HepG2 (cell line): ENCODE measurements at regions not wholly inside any gene's neighbourhood (a gene's known extent, or its start where the extent isn't known, plus 50 kb on each side); places are given as distances from the start of the nearest gene placed in this dataset.

Experiments used
- ATAC-seq: fragments of 200-7000 bp; cut with Tn5 transposase; 3 replicates; pipeline ENCODE4 v1.9.1; 2020; ENCODE audit warnings: mild to moderate bottlenecking, moderate library complexity
- BruUV-seq: library from RNA; stranded (reverse); fragments of 400-500 nt; replicated peaks from 2 replicates; lab custom pipeline; 2021; lab: Mats Ljungman, UMichigan
- CTCF ChIA-PET: fragments of 300-600 bp; formaldehyde crosslinking; extraction: SDS; loops from one replicate; lab custom pipeline; 2021; ENCODE audit warnings: low total read pairs, inconsistent platforms, low intra/inter-chr PET ratio; lab: Yijun Ruan, JAX
- POLR2A ChIA-PET: fragments of 350-600 bp; sonication (Branson Sonifier 250); formaldehyde crosslinking; loops from one replicate; lab custom pipeline; 2020; ENCODE audit warnings: antibody characterized with exemption, inconsistent platforms; lab: Yijun Ruan, JAX
- DNase-seq: peaks from one replicate; pipeline ENCODE4 v3.0.0-alpha.2; 2015; ENCODE audit warnings: low spot score
- FAIRE-seq: peaks from 3 replicates; lab custom pipeline; 2011; peaks lifted over from hg19 to GRCh38; lab: Jason Lieb, UNC
- H2AFZ ChIP-seq: one replicate; pipeline ENCODE4 v1.6.1; 2011; ENCODE audit warnings: low read length, inconsistent platforms
- H3K27ac ChIP-seq: fragments of 300-600 bp; 3 replicates; pipeline ENCODE4 v1.8.0; 2011; ENCODE audit warnings: mixed run types, mild to moderate bottlenecking, mixed read lengths, low read length, inconsistent platforms; ENCODE audit not compliant: insufficient read depth; ENCODE audit errors: extremely low read length
- H3K27me3 ChIP-seq, 2 experiments: fragments of 200-600 bp in 1 of 2; 2 replicates in 1 of 2; 3 replicates in 1 of 2; pipeline versions ENCODE4 v1.6.0 to v1.8.0; 2011; ENCODE audit warnings: low read length in 2 of 2, mild to moderate bottlenecking in 2 of 2, moderate library complexity in 2 of 2, inconsistent platforms in 1 of 2; ENCODE audit not compliant: insufficient read depth in 2 of 2, control insufficient read depth in 1 of 2
- H3K36me3 ChIP-seq, 2 experiments: fragments of 200-600 bp in 1 of 2; replicated peaks in 1 of 2; 2 replicates in 1 of 2; 3 replicates in 1 of 2; pipeline versions ENCODE4 v1.5.1 to v1.8.0; 2011; ENCODE audit warnings: low read length in 2 of 2, inconsistent platforms in 1 of 2; ENCODE audit not compliant: insufficient read depth in 2 of 2, control insufficient read depth in 1 of 2
- H3K4me1 ChIP-seq: 2 replicates; pipeline ENCODE4 v1.5.1; 2012; ENCODE audit warnings: low read length, inconsistent platforms; ENCODE audit not compliant: insufficient read depth
- H3K4me2 ChIP-seq: 2 replicates; pipeline ENCODE4 v1.6.0; 2011; ENCODE audit warnings: low read depth, low read length, inconsistent platforms
- H3K4me3 ChIP-seq, 3 experiments: fragments of 200-600 bp in 1 of 3; sonication (generic), shearing (Covaris generic) in 1 of 3; replicated peaks in 1 of 3; 2 replicates each; pipeline ENCODE4 v1.5.1; 2011 to 2016; ENCODE audit warnings: low read length in 3 of 3, inconsistent platforms in 2 of 3, low read depth in 2 of 3, mild to moderate bottlenecking in 2 of 3, control low read depth in 1 of 3, mixed read lengths in 1 of 3; ENCODE audit not compliant: insufficient read depth in 1 of 3
- H3K79me2 ChIP-seq: one replicate; pipeline ENCODE4 v1.6.1; 2011; ENCODE audit warnings: low read length, inconsistent platforms; ENCODE audit not compliant: insufficient read depth
- H3K9ac ChIP-seq: 2 replicates; pipeline ENCODE4 v1.6.0; 2011; ENCODE audit warnings: mild to moderate bottlenecking, low read depth, low read length, inconsistent platforms; ENCODE audit not compliant: insufficient read depth
- H3K9me3 ChIP-seq: 2 replicates; pipeline ENCODE4 v1.5.1; 2012; ENCODE audit warnings: mild to moderate bottlenecking, low read length
- H4K20me1 ChIP-seq: 2 replicates; pipeline ENCODE4 v1.6.0; 2011; ENCODE audit warnings: inconsistent platforms, mild to moderate bottlenecking, low read length, moderate library complexity; ENCODE audit not compliant: insufficient read depth
- BORCS8-MEF2B ChIP-seq: sonication (generic); formaldehyde crosslinking; IDR thresholded peaks from 2 replicates; pipeline ENCODE4 v1.8.0; 2022; ENCODE audit warnings: mild to moderate bottlenecking, missing genetic modification reagents
- CHD4 ChIP-seq: fragments of 200-600 bp; sonication (generic); IDR thresholded peaks from 2 replicates; pipeline ENCODE4 v1.7.0; 2017; ENCODE audit warnings: mild to moderate bottlenecking, low read length, borderline replicate concordance
- GMEB1 ChIP-seq: sonication (generic); formaldehyde crosslinking; IDR thresholded peaks from 2 replicates; pipeline ENCODE4 v1.5.1; 2020; ENCODE audit warnings: missing genetic modification reagents, mild to moderate bottlenecking, borderline replicate concordance
- HES4 ChIP-seq: sonication (generic); formaldehyde crosslinking; IDR thresholded peaks from 2 replicates; pipeline ENCODE4 v1.9.0; 2021; ENCODE audit warnings: mild to moderate bottlenecking, missing genetic modification reagents, borderline replicate concordance
- KLF16 ChIP-seq, 2 experiments: sonication (generic) in 1 of 2; formaldehyde crosslinking in 1 of 2; IDR thresholded peaks; 2 replicates each; pipeline versions ENCODE4 v1.6.1 to v1.8.0; 2016 to 2023; ENCODE audit warnings: missing genetic modification reagents in 2 of 2, missing compliant biosample characterization in 1 of 2
- MAX ChIP-seq: IDR thresholded peaks from 2 replicates; pipeline ENCODE4 v1.6.1; 2012; ENCODE audit warnings: inconsistent platforms
- NFKBIZ ChIP-seq: IDR thresholded peaks from 2 replicates; pipeline ENCODE4 v1.6.1; 2018; ENCODE audit warnings: missing genetic modification reagents, missing compliant biosample characterization
- RNF219 ChIP-seq: sonication (generic); formaldehyde crosslinking; IDR thresholded peaks from 2 replicates; pipeline ENCODE4 v1.5.0; 2020; ENCODE audit warnings: mild to moderate bottlenecking, missing genetic modification reagents
- SOX5 ChIP-seq: IDR thresholded peaks from 2 replicates; pipeline ENCODE4 v1.6.1; 2016; ENCODE audit warnings: borderline replicate concordance
- SP140L ChIP-seq: sonication (generic); formaldehyde crosslinking; IDR thresholded peaks from 2 replicates; pipeline ENCODE4 v1.4.0; 2020; ENCODE audit warnings: missing genetic modification reagents, borderline replicate concordance
- TBX3 ChIP-seq: fragments of 450-650 bp; IDR thresholded peaks from 2 replicates; pipeline ENCODE4 v1.6.1; 2017; ENCODE audit warnings: antibody characterized with exemption, mild to moderate bottlenecking, inconsistent platforms, borderline replicate concordance
- TGIF2 ChIP-seq: IDR thresholded peaks from 2 replicates; pipeline ENCODE4 v1.6.1; 2016; ENCODE audit warnings: control low read depth, missing compliant biosample characterization
- ZNF121 ChIP-seq: sonication (generic); formaldehyde crosslinking; IDR thresholded peaks from 2 replicates; pipeline ENCODE4 v1.5.0; 2020; ENCODE audit warnings: mild to moderate bottlenecking, missing genetic modification reagents
- ZNF263 ChIP-seq: sonication (generic); formaldehyde crosslinking; IDR thresholded peaks from 2 replicates; pipeline ENCODE4 v1.4.0; 2020; ENCODE audit warnings: missing genetic modification reagents
- ZNF329 ChIP-seq: sonication (generic); formaldehyde crosslinking; IDR thresholded peaks from 2 replicates; pipeline ENCODE4 v1.9.0; 2021; ENCODE audit warnings: low read depth, mild to moderate bottlenecking, missing genetic modification reagents
- ZNF704 ChIP-seq: sonication (generic); formaldehyde crosslinking; IDR thresholded peaks from 2 replicates; pipeline ENCODE4 v1.8.1; 2023; ENCODE audit warnings: mild to moderate bottlenecking, inconsistent platforms, moderate library complexity, missing genetic modification reagents, borderline replicate concordance
- ZNF720 ChIP-seq: sonication (generic); formaldehyde crosslinking; IDR thresholded peaks from 2 replicates; pipeline ENCODE4 v1.4.0; 2020; ENCODE audit warnings: missing genetic modification reagents
- WGBS: methylation state at CpG from one replicate; pipeline ENCODE4 v1.1.6; 2017; ENCODE audit warnings: low lambda C conversion rate; 5-methylcytosine and 5-hydroxymethylcytosine counted together
- in situ Hi-C: cut with HindIII; loops from 2 replicates; pipeline ENCODE4 v1.10.0; 2017; ENCODE audit warnings: low pct_unique_long_range_greater_than_20kb; ENCODE audit not compliant: extremely low pct_ligation_motif_present
- intact Hi-C: fragments of 100-400 bp; cut with micrococcal nuclease; formaldehyde crosslinking; loops from one replicate; pipeline ENCODE4 v1.10.0; 2022; ENCODE audit not compliant: unreplicated experiment

- Histone ChIP-seq H3K27ac (no peak overlapping the region), H3K4me2 (no peak overlapping the region), H3K27me3 (no peaks in the 10 kb centered on the region; a peak in 1 of 5 replicates), H2AFZ (no peak overlapping the region), H3K4me3 (no peak overlapping the region), H4K20me1 (no peaks in the 10 kb centered on the region), H3K9me3 (no peaks in the 10 kb centered on the region), H3K79me2 (no peaks in the 10 kb centered on the region), H3K9ac (no peak overlapping the region), H3K36me3 (no peaks in the 10 kb centered on the region), H3K4me1 (peaks cover 23% of the 10 kb centered on the region)
- in situ Hi-C loops: no loop called here
- ChIA-PET CTCF (no interaction called here), POLR2A (no interaction called here)
- intact Hi-C loops: no loop called here
- FAIRE-seq (no peak), DNase-seq (no peak), ATAC-seq (no peak)
- no TSS peak for BruUV-seq
- TF ChIP-seq MAX (no peak), BORCS8-MEF2B (no peak), SOX5 (CRISPR knock-in tag) (no peak), ZNF704 (CRISPR knock-in tag) (no peak), NFKBIZ (CRISPR knock-in tag) (no peak), ZNF121 (CRISPR knock-in tag) (no peak), ZNF329 (CRISPR knock-in tag) (no peak), CHD4 (no peak), HES4 (no peak), ZNF720 (no peak), ZNF263 (CRISPR knock-in tag) (no peak), TBX3 (no peak), SP140L (CRISPR knock-in tag) (no peak), RNF219 (no peak), GMEB1 (no peak), KLF16 (CRISPR knock-in tag; IDR thresholded peaks at IDR 0.05) (no peak), TGIF2 (no peak)
- 47% methylated on average over 2 of the region's 2 CpGs for WGBS
Measured at GRCh38 chr14:53464376-53464775, 311.3 kb upstream of the DDHD1 start.
